Subcutaneous abdominal adipose tissue (tissue), 5 donors: ENCODE measurements at regions not wholly inside any gene's neighbourhood (a gene's known extent, or its start where the extent isn't known, plus 50 kb on each side); places are given as distances from the start of the nearest gene placed in this dataset.

Experiments
- H3K27ac ChIP-seq: one replicate; pipeline ENCODE4 v1.7.0; 2013; ENCODE audit warnings: low read depth, mild to moderate bottlenecking, inconsistent platforms, low read length, moderate library complexity
- H3K27me3 ChIP-seq, 5 donors: one replicate each; pipeline ENCODE4 v1.7.0; 2013; ENCODE audit warnings: low read length in 5 of 5, inconsistent platforms in 1 of 5; ENCODE audit not compliant: control insufficient read depth in 5 of 5, insufficient read depth in 4 of 5
- H3K36me3 ChIP-seq, 5 donors: one replicate each; pipeline ENCODE4 v1.7.0; 2013; ENCODE audit warnings: low read length in 5 of 5; ENCODE audit not compliant: control insufficient read depth in 5 of 5, insufficient read depth in 5 of 5
- H3K4me1 ChIP-seq, 5 donors: one replicate each; pipeline ENCODE4 v1.7.0; 2013; ENCODE audit warnings: low read length in 5 of 5, mild to moderate bottlenecking in 3 of 5, moderate library complexity in 1 of 5; ENCODE audit not compliant: control insufficient read depth in 5 of 5, insufficient read depth in 5 of 5
- H3K4me3 ChIP-seq, 5 donors: one replicate each; pipeline ENCODE4 v1.7.0; 2013; ENCODE audit warnings: low read length in 5 of 5, low read depth in 1 of 5
- H3K9ac ChIP-seq, 5 donors: one replicate each; pipeline ENCODE4 v1.7.0; 2013; ENCODE audit warnings: low read length in 5 of 5, mild to moderate bottlenecking in 4 of 5, moderate library complexity in 3 of 5
- H3K9me3 ChIP-seq, 5 donors: one replicate each; pipeline ENCODE4 v1.7.0; 2013; ENCODE audit warnings: low read length in 5 of 5; ENCODE audit not compliant: control insufficient read depth in 5 of 5
- donor health status: healthy.
- donor health status: healthy.
- donor health status: healthy.
- donor health status: healthy.
- donor health status: healthy.

- peaks cover 0 to 2% (median 0%) of the 10 kb centered on the region in 5 donors for H3K9me3 ChIP-seq
- no peak overlapping the region for H3K27ac ChIP-seq
- H3K4me1 ChIP-seq: peaks cover 0 to 4% (median 0%) of the 10 kb centered on the region in 5 donors
- no peaks in the 10 kb centered on the region for H3K36me3 ChIP-seq
- H3K27me3 ChIP-seq: peaks cover 0 to 4% (median 0%) of the 10 kb centered on the region in 5 donors
- no peak overlapping the region for H3K4me3 ChIP-seq
- H3K9ac ChIP-seq: no peak overlapping the region
These were observed 121.2 kb downstream of the BAMBI start for GRCh38 chr10:28798428-28798955.

- Histone ChIP-seq H3K4me3 (no peak overlapping the region), H3K36me3 (no peaks in the 10 kb centered on the region), H3K9ac (no peak overlapping the region), H3K27ac (no peak overlapping the region), H3K27me3 (peaks cover 0 to 4% (median 0%) of the 10 kb centered on the region in 5 donors), H3K4me1 (peaks cover 0 to 4% (median 0%) of the 10 kb centered on the region in 5 donors), H3K9me3 (peaks cover 0 to 2% (median 0%) of the 10 kb centered on the region in 5 donors)
These were observed 121.6 kb downstream of the BAMBI start for GRCh38 chr10:28798964-28799363.

- no peak overlapping the region for H3K4me3 ChIP-seq
These were observed 122.8 kb downstream of the BAMBI start for GRCh38 chr10:28800144-28800543.

GRCh38 chr10:28801247-28801646 lies 123.9 kb downstream of the BAMBI start:
- no peak overlapping the region for H3K27ac ChIP-seq
- H3K9me3 ChIP-seq: no peaks in the 10 kb centered on the region
- H3K4me1 ChIP-seq: no peaks in the 10 kb centered on the region
- H3K4me3 ChIP-seq: no peak overlapping the region
- no peak overlapping the region for H3K9ac ChIP-seq
- no peaks in the 10 kb centered on the region for H3K27me3 ChIP-seq
- H3K36me3 ChIP-seq: no peaks in the 10 kb centered on the region

More at GRCh38 chr10:28800144-28800543, 122.8 kb downstream of the BAMBI start:
- Histone ChIP-seq H3K4me1 (peaks cover 0 to 4% (median 0%) of the 10 kb centered on the region in 5 donors), H3K36me3 (no peaks in the 10 kb centered on the region), H3K27ac (no peak overlapping the region), H3K9me3 (peaks cover 0 to 2% (median 0%) of the 10 kb centered on the region in 5 donors), H3K27me3 (peaks cover 0 to 4% (median 0%) of the 10 kb centered on the region in 5 donors), H3K9ac (no peak overlapping the region)

DNA sequence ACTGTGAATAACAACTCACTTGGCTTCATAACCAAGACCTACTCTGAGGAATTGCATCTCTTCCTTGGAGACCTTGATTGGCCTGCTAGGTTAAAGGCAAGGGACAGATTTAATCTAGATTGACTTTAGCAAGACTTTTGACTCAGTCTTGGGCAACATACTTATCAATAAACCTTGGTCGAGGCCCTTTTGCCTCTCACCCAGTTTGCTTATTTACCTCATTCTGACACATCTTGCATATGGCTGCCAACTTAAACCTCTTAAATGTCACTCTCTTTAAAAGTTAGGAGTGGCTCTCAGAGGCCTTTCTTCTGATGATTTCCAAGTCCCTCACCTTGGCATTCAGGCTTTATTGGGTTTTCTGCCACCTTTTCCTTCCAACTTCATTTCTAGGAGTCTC lies 124.5 kb downstream of the BAMBI start:
- Histone ChIP-seq H3K36me3 (no peaks in the 10 kb centered on the region), H3K9ac (no peak overlapping the region), H3K4me1 (no peaks in the 10 kb centered on the region), H3K4me3 (no peak overlapping the region), H3K27ac (no peak overlapping the region), H3K9me3 (no peaks in the 10 kb centered on the region), H3K27me3 (peaks cover 0 to 2% (median 0%) of the 10 kb centered on the region in 5 donors)

GRCh38 chr10:28805390-28805789 lies 128.1 kb downstream of the BAMBI start:
- H3K36me3 ChIP-seq: no peaks in the 10 kb centered on the region
- no peak overlapping the region for H3K27ac ChIP-seq
- no peaks in the 10 kb centered on the region for H3K9me3 ChIP-seq
- no peak overlapping the region for H3K9ac ChIP-seq
- H3K4me3 ChIP-seq: no peak overlapping the region
- H3K4me1 ChIP-seq: peaks cover 0 to 6% (median 0%) of the 10 kb centered on the region in 5 donors
- H3K27me3 ChIP-seq: peaks cover 0 to 7% (median 3%) of the 10 kb centered on the region in 5 donors

GRCh38 chr10:28806488-28806941 lies 129.2 kb downstream of the BAMBI start:
- peaks cover 0 to 6% (median 0%) of the 10 kb centered on the region in 5 donors for H3K4me1 ChIP-seq
- no peaks in the 10 kb centered on the region for H3K36me3 ChIP-seq
- no peak overlapping the region for H3K4me3 ChIP-seq
- H3K9ac ChIP-seq: no peak overlapping the region
- H3K9me3 ChIP-seq: no peaks in the 10 kb centered on the region
- no peak overlapping the region for H3K27ac ChIP-seq
- H3K27me3 ChIP-seq: peaks cover 0 to 7% (median 3%) of the 10 kb centered on the region in 5 donors

DNA sequence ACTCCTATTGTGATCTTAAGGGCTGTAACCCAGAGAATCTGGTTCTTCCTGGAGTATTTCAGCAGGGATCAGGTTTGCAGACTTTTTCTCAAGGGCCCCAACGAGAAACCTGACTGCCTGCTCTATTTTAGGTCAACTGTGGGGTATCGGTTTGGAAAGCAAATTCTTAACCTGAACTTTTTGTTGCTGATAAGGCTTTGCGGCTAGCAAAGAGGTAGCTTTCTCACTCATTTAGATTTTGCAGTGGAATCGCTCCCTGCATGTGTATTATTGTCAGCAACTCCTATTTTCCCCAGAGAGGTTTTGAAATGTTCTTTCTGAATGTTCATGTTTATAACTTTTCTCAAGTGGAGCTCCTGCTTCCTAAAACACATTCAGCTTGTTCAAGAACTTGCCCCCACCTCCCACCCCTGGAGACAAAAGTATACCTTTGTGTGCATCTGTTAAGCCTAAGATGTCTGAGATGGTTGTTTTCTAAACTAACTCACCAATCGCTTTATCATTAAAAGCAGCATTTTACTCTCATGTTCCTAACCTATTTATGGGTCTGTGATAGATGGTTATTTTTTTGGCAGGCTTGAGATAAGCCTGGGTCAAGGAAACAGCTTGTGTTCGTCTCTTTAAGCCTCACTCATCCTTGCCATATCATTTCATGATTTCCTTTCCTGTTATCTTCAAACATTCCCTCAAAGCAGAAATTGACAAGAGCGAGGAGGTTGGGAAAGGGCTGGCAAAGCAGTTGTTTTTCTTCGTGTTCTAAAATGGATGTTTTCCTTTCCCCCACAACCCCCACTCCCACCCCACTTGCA lies 129.8 kb downstream of the BAMBI start:
- no peak overlapping the region for H3K9ac ChIP-seq
- no peak overlapping the region for H3K4me3 ChIP-seq
- no peaks in the 10 kb centered on the region for H3K9me3 ChIP-seq
- H3K27me3 ChIP-seq: peaks cover 0 to 7% (median 3%) of the 10 kb centered on the region in 5 donors
- H3K36me3 ChIP-seq: no peaks in the 10 kb centered on the region
- H3K27ac ChIP-seq: no peak overlapping the region
- H3K4me1 ChIP-seq: peaks cover 0 to 6% (median 0%) of the 10 kb centered on the region in 5 donors

- peaks cover 0 to 7% (median 3%) of the 10 kb centered on the region in 5 donors for H3K27me3 ChIP-seq
- no peak overlapping the region for H3K9ac ChIP-seq
- H3K36me3 ChIP-seq: no peaks in the 10 kb centered on the region
- peaks cover 0 to 6% (median 0%) of the 10 kb centered on the region in 5 donors for H3K4me1 ChIP-seq
- H3K4me3 ChIP-seq: no peak overlapping the region
- H3K27ac ChIP-seq: no peak overlapping the region
- no peaks in the 10 kb centered on the region for H3K9me3 ChIP-seq
These were observed 130.7 kb downstream of the BAMBI start for GRCh38 chr10:28807760-28808613.
